Globus pallidus (tissue), 1 donor: ENCODE measurements at regions not wholly inside any gene's neighbourhood (a gene's known extent, or its start where the extent isn't known, plus 50 kb on each side); places are given as distances from the start of the nearest gene placed in this dataset.

Experiments used
- DNase-seq: peaks from one replicate; pipeline ENCODE4 v3.0.0-alpha.2; 2015; ENCODE audit warnings: low spot score

DNA sequence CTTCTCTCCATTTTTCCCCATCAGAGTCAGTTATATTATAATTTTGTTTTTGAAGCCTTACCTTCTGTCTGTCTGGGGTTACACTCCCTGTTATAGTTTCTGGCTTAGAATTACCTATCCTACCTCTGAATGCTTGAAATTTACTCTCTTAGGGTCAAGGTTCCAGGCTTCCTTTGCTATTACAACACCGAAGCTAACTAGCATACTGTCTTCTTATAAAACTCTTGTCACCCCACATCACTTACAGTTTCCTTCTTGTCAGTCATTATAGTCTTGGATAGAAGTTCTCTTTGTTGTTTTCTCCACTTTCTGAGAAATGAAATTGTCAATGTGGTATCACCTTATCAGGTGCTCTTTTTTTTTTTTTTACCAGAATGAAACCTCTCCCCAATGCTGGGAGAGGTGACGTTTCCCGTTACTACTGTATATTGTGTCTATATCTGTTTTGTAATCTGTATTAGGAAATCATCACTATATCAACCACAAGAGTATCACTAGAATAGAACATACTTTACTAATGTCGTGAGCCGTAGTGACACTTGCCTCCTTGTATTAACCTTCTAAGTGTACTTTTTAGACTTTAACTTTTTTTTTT is 69.2 kb upstream of the PSMA6 start:
- DNase-seq = no peak

DNA sequence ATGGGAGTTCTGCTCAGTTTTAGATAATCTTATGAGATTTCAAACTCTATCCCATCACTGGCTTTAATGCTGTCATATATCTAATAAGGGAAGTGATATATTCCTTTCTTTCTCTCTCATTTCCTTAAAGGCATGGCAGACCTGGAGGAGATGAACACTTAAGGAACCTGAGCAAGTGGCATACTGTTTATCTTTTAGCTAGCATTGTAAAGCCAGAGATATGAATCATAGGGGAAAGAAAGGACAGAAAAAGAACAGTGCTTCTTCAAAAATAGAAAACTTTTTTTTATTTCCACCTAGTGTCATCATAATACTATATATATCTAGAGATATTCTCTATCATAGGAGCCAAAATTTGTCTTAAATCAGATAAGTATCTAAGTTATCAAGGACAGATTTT is 68.3 kb upstream of the PSMA6 start:
- DNase-seq = no peak

DNA sequence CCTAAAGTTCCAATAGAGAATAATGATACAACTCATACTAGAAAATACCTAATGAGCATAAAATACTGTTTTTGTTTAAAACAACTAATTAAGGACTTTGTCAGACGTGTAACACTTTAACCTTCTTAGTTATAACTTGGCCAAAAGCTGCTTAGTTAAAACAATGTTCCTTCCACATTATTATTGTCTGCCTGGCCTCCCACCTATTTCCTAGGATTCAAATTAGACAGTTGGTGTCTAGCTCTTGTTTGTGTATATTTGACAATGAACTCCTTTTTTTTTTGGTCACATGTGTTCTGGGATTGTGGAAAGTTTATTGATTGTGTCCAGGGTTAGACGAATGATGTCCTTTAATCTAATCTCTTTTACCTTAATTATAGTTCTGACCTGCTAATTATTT is 67.6 kb upstream of the PSMA6 start:
- DNase-seq = no peak

GRCh38 chr14:35229084-35229791 is 62.9 kb upstream of the PSMA6 start:
- peak; percentile 7 for DNase-seq

GRCh38 chr14:35229792-35230089 is 62.4 kb upstream of the PSMA6 start:
- no peak for DNase-seq

DNA sequence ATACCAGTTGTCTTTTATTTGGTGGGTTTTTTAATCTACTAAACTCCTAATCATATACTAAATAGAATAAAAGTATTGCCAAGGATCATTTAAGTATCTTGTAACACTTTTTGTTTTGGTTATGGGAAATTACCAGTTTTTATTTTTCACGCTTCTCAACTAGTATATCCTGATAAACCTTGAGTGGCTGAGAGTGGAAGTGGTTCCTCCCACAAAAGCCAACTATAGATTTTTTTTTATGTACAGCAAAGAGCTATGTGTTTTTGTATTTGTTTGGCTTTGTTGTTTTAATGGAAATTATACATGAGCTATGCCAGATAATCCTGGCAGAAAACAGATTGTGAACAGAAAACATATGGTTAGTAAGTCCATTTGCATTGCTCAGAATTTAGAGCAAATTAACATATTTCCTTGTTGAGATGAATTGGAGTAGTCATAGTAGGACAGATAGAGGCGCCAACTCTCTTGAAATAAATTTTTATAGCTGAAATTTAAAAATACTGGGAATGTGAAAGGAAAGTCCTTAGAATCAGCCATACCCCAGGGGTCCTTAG is 60.9 kb upstream of the PSMA6 start:
- DNase-seq = no peak

GRCh38 chr14:35234012-35234805 is 58.0 kb upstream of the PSMA6 start:
- DNase-seq = no peak

DNA sequence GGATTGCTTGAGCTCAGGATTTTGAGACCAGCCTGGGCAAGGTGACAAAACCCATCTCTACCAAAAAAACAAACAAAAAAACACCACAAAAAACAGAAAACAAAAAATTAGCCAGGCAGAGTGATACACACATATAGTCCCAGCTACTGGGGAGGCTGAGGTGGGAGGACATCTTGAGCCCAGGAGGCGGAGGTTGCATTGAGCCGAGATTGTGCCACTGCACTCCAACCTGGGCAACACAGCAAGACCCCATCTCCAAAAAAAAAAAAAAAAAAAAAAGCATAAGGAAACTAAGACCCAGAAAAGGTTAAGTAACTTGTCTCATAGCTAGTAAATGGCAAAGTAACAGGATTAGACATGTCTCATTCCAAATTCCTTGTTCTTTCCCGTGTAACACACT is 56.3 kb upstream of the PSMA6 start:
- no peak for DNase-seq

GRCh38 chr14:35236806-35237205 is 55.4 kb upstream of the PSMA6 start:
- DNase-seq = no peak

GRCh38 chr14:35240231-35240630 is 52.0 kb upstream of the PSMA6 start:
- no peak for DNase-seq
